ENCODE measurements at regions not wholly inside any gene's neighbourhood (a gene's known extent, or its start where the extent isn't known, plus 50 kb on each side); places are given as distances from the start of the nearest gene placed in this dataset.

DNA sequence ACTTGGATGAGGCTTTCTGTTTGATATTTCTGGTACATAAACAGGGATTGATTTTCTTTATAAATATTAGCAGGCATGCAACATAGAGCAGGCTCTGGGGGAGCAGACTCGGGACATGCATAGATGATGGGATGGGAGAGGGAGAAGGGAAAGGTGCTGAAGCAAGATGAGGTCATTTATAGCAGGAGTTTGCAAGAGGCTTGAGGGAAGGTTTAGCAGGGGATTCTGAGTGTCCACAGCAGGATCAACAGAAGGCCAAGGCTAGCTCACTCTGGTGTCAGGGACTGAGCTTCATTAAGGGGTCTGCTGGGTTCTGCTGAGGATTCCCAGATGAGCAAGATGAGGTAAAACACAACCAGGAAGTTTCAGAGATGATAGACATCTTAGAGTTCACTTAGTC, 309.1 kb upstream of the CELF4 start:
- Histone ChIP-seq H3K9me3 (no peaks in the 10 kb centered on the region), H3K27ac (no peak overlapping the region), H3K36me3 (ENCODE audit: low read depth, missing control alignments) (no peaks in the 10 kb centered on the region), H3K4me3 (no peak overlapping the region), H3K4me1 (no peaks in the 10 kb centered on the region), H3K27me3 (no peaks in the 10 kb centered on the region)
- intact Hi-C loops (cut with DNase I; ENCODE audit: low total_unique reads), result no loop called here
- no peak for DNase-seq
- TF ChIP-seq POLR2A (IDR thresholded peaks at IDR 0.05), result no peak
- WGBS, 2 donors, result 77 to 83% methylated on average over 1 of the region's 1 CpG

- 85 to 92% methylated on average over 1 of the region's 1 CpG for WGBS, 2 donors
- H3K27me3 ChIP-seq, result no peaks in the 10 kb centered on the region
- no peak for DNase-seq
- TF ChIP-seq CTCF (IDR thresholded peaks at IDR 0.05), result no peak
- no peak for TF ChIP-seq POLR2A (IDR thresholded peaks at IDR 0.05)
- no peak overlapping the region for H3K27ac ChIP-seq
- H3K4me3 ChIP-seq, result no peak overlapping the region
- H3K36me3 ChIP-seq (ENCODE audit: low read depth, missing control alignments), result no peaks in the 10 kb centered on the region
- H3K4me1 ChIP-seq, result no peaks in the 10 kb centered on the region
- intact Hi-C loops (cut with DNase I; ENCODE audit: low total_unique reads), result no loop called here
- no peaks in the 10 kb centered on the region for H3K9me3 ChIP-seq
Measured at GRCh38 chr18:37873416-37873815, 307.8 kb upstream of the CELF4 start.

DNA sequence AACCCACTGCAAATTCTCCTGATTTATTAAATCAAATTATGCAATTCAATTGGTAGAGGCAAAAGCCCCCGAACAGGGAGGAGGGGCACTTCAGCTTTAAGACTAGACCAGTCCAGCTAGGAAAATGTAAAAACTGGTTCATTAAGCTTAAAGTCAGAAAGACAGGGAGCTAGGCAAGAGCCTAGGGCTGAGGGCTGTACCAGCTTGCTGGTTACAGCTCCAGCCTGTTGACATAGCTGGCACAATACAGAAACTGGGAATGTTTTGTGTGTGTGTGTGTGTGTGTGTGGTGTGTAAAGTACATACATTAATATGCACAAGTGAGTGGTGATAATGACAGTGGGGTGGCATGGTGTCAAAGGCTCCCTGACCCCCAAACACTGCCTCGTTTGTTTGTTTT, 307.0 kb upstream of the CELF4 start:
- WGBS, 2 donors, result 78 to 88% methylated on average over 2 of the region's 2 CpGs
- DNase-seq, result no peak
- no peaks in the 10 kb centered on the region for H3K4me1 ChIP-seq

DNA sequence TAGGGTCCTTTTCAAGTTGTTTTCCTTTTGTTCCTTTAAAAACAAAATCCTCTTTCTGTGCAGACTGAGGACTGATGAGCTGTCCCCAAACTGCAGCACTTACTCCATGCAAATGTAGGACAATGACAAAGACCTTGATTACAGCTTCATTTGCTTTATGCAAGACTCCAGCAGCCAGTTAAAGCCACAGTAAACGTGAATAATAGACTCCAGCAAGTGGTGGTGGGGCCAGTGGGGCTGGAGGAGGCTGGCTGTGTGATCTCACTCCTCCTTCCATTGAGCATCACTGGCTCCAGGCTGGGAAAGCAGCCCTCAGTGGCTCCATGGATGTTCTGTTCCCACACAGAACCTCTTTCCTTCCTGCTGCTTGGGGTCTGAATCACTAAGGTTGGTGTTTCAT, 306.0 kb upstream of the CELF4 start:
- no peaks in the 10 kb centered on the region for H3K9me3 ChIP-seq
- intact Hi-C loops (cut with DNase I; ENCODE audit: low total_unique reads), result no loop called here
- no peak for DNase-seq
- H3K36me3 ChIP-seq (ENCODE audit: low read depth, missing control alignments), result no peaks in the 10 kb centered on the region
- no peak for TF ChIP-seq POLR2A (IDR thresholded peaks at IDR 0.05)
- TF ChIP-seq CTCF (IDR thresholded peaks at IDR 0.05), result no peak
- H3K27ac ChIP-seq, result no peak overlapping the region
- H3K4me3 ChIP-seq, result no peak overlapping the region
- H3K4me1 ChIP-seq, result no peaks in the 10 kb centered on the region
- no peaks in the 10 kb centered on the region for H3K27me3 ChIP-seq
- WGBS, 2 donors, result 44 to 45% methylated on average over 1 of the region's 1 CpG

More for the DNA sequence above, 307.0 kb upstream of the CELF4 start:
- intact Hi-C loops (cut with DNase I; ENCODE audit: low total_unique reads), result no loop called here
- Histone ChIP-seq H3K4me3 (no peak overlapping the region), H3K9me3 (no peaks in the 10 kb centered on the region), H3K27ac (no peak overlapping the region), H3K36me3 (ENCODE audit: low read depth, missing control alignments) (no peaks in the 10 kb centered on the region), H3K27me3 (no peaks in the 10 kb centered on the region)
- TF ChIP-seq CTCF (IDR thresholded peaks at IDR 0.05) (no peak), POLR2A (IDR thresholded peaks at IDR 0.05) (no peak)

GRCh38 chr18:37869051-37869450, 303.5 kb upstream of the CELF4 start:
- no peak for DNase-seq
- WGBS, 2 donors, result 67 to 68% methylated on average over 2 of the region's 2 CpGs
- H3K27me3 ChIP-seq, result no peaks in the 10 kb centered on the region
- H3K4me3 ChIP-seq, result no peak overlapping the region
- no peaks in the 10 kb centered on the region for H3K36me3 ChIP-seq (ENCODE audit: low read depth, missing control alignments)
- no peak overlapping the region for H3K27ac ChIP-seq
- H3K4me1 ChIP-seq, result no peaks in the 10 kb centered on the region
- TF ChIP-seq POLR2A (IDR thresholded peaks at IDR 0.05) (no peak), CTCF (IDR thresholded peaks at IDR 0.05) (no peak)
- intact Hi-C loops (cut with DNase I; ENCODE audit: low total_unique reads), result no loop called here
- no peaks in the 10 kb centered on the region for H3K9me3 ChIP-seq

All from testis (tissue), 2 donors.